ENCODE measurements at regions not wholly inside any gene's neighbourhood (a gene's known extent, or its start where the extent isn't known, plus 50 kb on each side); places are given as distances from the start of the nearest gene placed in this dataset.
"Not testable (repeated sequence)": the region's sequence is repeated elsewhere in the genome, so short reads cannot be mapped to it uniquely, and the experiment has no call there.

GRCh38 chr2:124983595-124983994, 958.5 kb downstream of the CNTNAP5 start:
- Mint-ChIP-seq H3K9me3 (peaks cover 30% of the 10 kb centered on the region), H3K27me3 (ENCODE audit: insufficient read depth) (no peaks in the 10 kb centered on the region), H3K27ac (no peak overlapping the region), H3K36me3 (ENCODE audit: low read depth) (peaks cover 7% of the 10 kb centered on the region; the same call in 1 of the 2 replicates), H3K4me1 (ENCODE audit: low read depth) (no peaks in the 10 kb centered on the region), H3K4me3 (no peak overlapping the region)
- DNase-seq: peak; percentile 12
- TF ChIP-seq, protein P1, sequence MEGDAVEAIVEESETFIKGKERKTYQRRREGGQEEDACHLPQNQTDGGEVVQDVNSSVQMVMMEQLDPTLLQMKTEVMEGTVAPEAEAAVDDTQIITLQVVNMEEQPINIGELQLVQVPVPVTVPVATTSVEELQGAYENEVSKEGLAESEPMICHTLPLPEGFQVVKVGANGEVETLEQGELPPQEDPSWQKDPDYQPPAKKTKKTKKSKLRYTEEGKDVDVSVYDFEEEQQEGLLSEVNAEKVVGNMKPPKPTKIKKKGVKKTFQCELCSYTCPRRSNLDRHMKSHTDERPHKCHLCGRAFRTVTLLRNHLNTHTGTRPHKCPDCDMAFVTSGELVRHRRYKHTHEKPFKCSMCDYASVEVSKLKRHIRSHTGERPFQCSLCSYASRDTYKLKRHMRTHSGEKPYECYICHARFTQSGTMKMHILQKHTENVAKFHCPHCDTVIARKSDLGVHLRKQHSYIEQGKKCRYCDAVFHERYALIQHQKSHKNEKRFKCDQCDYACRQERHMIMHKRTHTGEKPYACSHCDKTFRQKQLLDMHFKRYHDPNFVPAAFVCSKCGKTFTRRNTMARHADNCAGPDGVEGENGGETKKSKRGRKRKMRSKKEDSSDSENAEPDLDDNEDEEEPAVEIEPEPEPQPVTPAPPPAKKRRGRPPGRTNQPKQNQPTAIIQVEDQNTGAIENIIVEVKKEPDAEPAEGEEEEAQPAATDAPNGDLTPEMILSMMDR (IDR thresholded peaks at IDR 0.05): no peak

DNA sequence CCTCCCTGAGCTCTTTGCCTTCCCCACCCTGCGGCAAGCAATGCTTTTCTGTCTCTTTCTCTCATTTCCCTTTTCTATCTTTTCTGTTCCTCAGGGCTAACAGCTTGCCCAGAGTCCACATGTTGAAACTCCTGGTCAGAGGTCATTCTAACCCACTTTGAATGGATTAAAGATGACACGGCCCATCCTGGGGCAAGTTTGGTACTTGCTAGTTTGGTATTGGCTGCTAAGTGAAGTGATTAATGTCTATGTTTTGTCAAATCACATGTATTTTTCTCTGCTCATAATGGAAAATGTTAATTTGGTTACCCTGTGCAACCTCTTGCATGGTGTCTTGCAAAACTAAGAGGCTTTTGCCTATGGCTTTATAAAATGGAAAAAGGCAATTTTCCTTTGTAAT, 960.2 kb downstream of the CNTNAP5 start:
- TF ChIP-seq, protein P1 (IDR thresholded peaks at IDR 0.05): no peak
- H3K27ac Mint-ChIP-seq: no peak overlapping the region
- no peaks in the 10 kb centered on the region for H3K4me1 Mint-ChIP-seq (ENCODE audit: low read depth)
- H3K9me3 Mint-ChIP-seq: peaks cover 36% of the 10 kb centered on the region
- no peak for DNase-seq
- H3K4me3 Mint-ChIP-seq: no peak overlapping the region
- H3K27me3 Mint-ChIP-seq (ENCODE audit: insufficient read depth): no peaks in the 10 kb centered on the region
- peaks cover 7% of the 10 kb centered on the region; the same call in 1 of the 2 replicates for H3K36me3 Mint-ChIP-seq (ENCODE audit: low read depth)

GRCh38 chr2:124986136-124986535, 961.0 kb downstream of the CNTNAP5 start:
- peaks cover 7% of the 10 kb centered on the region; the same call in 1 of the 2 replicates for H3K36me3 Mint-ChIP-seq (ENCODE audit: low read depth)
- no peak for DNase-seq
- H3K4me3 Mint-ChIP-seq: no peak overlapping the region
- no peaks in the 10 kb centered on the region for H3K4me1 Mint-ChIP-seq (ENCODE audit: low read depth)
- no peaks in the 10 kb centered on the region for H3K27me3 Mint-ChIP-seq (ENCODE audit: insufficient read depth)
- TF ChIP-seq, protein P1 (IDR thresholded peaks at IDR 0.05): no peak
- H3K9me3 Mint-ChIP-seq: peaks cover 36% of the 10 kb centered on the region
- no peak overlapping the region for H3K27ac Mint-ChIP-seq

- H3K36me3 Mint-ChIP-seq (ENCODE audit: low read depth); H3K27me3 Mint-ChIP-seq (ENCODE audit: insufficient read depth); DNase-seq; H3K4me3 Mint-ChIP-seq; H3K27ac Mint-ChIP-seq; H3K4me1 Mint-ChIP-seq (ENCODE audit: low read depth): not testable (repeated sequence)
- H3K9me3 Mint-ChIP-seq: peaks cover 36% of the 10 kb centered on the region
These were observed 961.8 kb downstream of the CNTNAP5 start for GRCh38 chr2:124986870-124987269.

- H3K27ac Mint-ChIP-seq; H3K4me3 Mint-ChIP-seq; H3K4me1 Mint-ChIP-seq (ENCODE audit: low read depth); H3K36me3 Mint-ChIP-seq (ENCODE audit: low read depth); DNase-seq; H3K27me3 Mint-ChIP-seq (ENCODE audit: insufficient read depth): not testable (repeated sequence)
- peaks cover 38% of the 10 kb centered on the region for H3K9me3 Mint-ChIP-seq
These were observed 962.3 kb downstream of the CNTNAP5 start for GRCh38 chr2:124987436-124987835.

- Mint-ChIP-seq H3K4me1 (ENCODE audit: low read depth) (no peaks in the 10 kb centered on the region), H3K36me3 (ENCODE audit: low read depth) (peaks cover 7% of the 10 kb centered on the region; the same call in 1 of the 2 replicates), H3K27me3 (ENCODE audit: insufficient read depth) (no peaks in the 10 kb centered on the region), H3K27ac (no peak overlapping the region), H3K9me3 (peaks cover 39% of the 10 kb centered on the region), H3K4me3 (no peak overlapping the region)
- no peak for DNase-seq
- TF ChIP-seq, protein P1 (IDR thresholded peaks at IDR 0.05): no peak
These were observed 963.0 kb downstream of the CNTNAP5 start for GRCh38 chr2:124988111-124988510.

DNA sequence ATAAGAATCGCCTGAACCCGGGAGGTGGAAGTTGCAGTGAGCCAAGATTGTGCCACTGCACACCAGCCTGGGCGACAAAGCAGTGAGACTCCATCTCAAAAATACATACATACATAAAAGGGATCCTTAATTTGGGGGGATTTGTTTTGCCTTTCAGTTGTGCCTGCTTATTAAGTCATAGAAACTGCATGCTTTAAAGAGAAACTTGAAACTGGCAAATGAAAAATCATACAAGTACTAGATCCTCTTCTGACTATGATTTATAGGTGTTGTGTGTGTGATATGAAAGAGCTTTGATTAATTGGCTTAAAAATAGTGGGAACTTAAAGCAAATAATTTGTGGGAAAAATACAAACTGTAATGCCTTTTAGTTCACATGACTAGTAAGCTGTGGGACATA, 963.7 kb downstream of the CNTNAP5 start:
- Mint-ChIP-seq H3K9me3 (peaks cover 39% of the 10 kb centered on the region), H3K27me3 (ENCODE audit: insufficient read depth) (no peaks in the 10 kb centered on the region), H3K4me3 (no peak overlapping the region), H3K27ac (no peak overlapping the region), H3K36me3 (ENCODE audit: low read depth) (peaks cover 7% of the 10 kb centered on the region; the same call in 1 of the 2 replicates), H3K4me1 (ENCODE audit: low read depth) (no peaks in the 10 kb centered on the region)
- no peak for DNase-seq
- TF ChIP-seq, protein P1 (IDR thresholded peaks at IDR 0.05): no peak
